ENCODE measurements at regions not wholly inside any gene's neighbourhood (a gene's known extent, or its start where the extent isn't known, plus 50 kb on each side); places are given as distances from the start of the nearest gene placed in this dataset.

GRCh38 chr4:18130256-18130655 is 108.7 kb upstream of the LCORL start:
- no peaks in the 10 kb centered on the region for H3K79me2 ChIP-seq (ENCODE audit: control insufficient read depth, low read length)
- H3K4me2 ChIP-seq (ENCODE audit: low read length), result no peak overlapping the region
- no peak for TF ChIP-seq EZH2phosphoT487 (IDR thresholded peaks at IDR 0.05; ENCODE audit: borderline replicate concordance, low read length)
- TF ChIP-seq CTCF (IDR thresholded peaks at IDR 0.05; ENCODE audit: low read depth, low read length, poor library complexity, severe bottlenecking), result no peak
- H3F3A ChIP-seq (ENCODE audit: control insufficient read depth, insufficient read depth), result no peaks in the 10 kb centered on the region
- H3K4me3 ChIP-seq (ENCODE audit: low read length), result no peak overlapping the region
- no peaks in the 10 kb centered on the region for H3K36me3 ChIP-seq (ENCODE audit: control insufficient read depth, low read length)
- H4K20me1 ChIP-seq (ENCODE audit: control insufficient read depth, insufficient read depth, low read depth, low read length), result no peaks in the 10 kb centered on the region
- H3K27ac ChIP-seq (ENCODE audit: low read depth, low read length), result no peak overlapping the region
- no peaks in the 10 kb centered on the region for H3K9me2 ChIP-seq (replicated peaks; ENCODE audit: control insufficient read depth, low read length)
- H3K27me3 ChIP-seq (ENCODE audit: control insufficient read depth, low read length), result no peaks in the 10 kb centered on the region
- H3K4me1 ChIP-seq (ENCODE audit: control insufficient read depth, low read length), result no peaks in the 10 kb centered on the region
- H3K9me3 ChIP-seq (ENCODE audit: control insufficient read depth, insufficient read depth, low read length), result no peaks in the 10 kb centered on the region

GRCh38 chr4:18128241-18128640 is 106.7 kb upstream of the LCORL start:
- H3K36me3 ChIP-seq (ENCODE audit: control insufficient read depth, low read length), result no peaks in the 10 kb centered on the region
- H3K4me2 ChIP-seq (ENCODE audit: low read length), result no peak overlapping the region
- no peaks in the 10 kb centered on the region for H3K4me1 ChIP-seq (ENCODE audit: control insufficient read depth, low read length)
- H3K27me3 ChIP-seq (ENCODE audit: control insufficient read depth, low read length), result no peaks in the 10 kb centered on the region
- no peak overlapping the region for H3K4me3 ChIP-seq (ENCODE audit: low read length)
- no peaks in the 10 kb centered on the region for H3K79me2 ChIP-seq (ENCODE audit: control insufficient read depth, low read length)
- H3K9me3 ChIP-seq (ENCODE audit: control insufficient read depth, insufficient read depth, low read length), result no peaks in the 10 kb centered on the region
- H3K9me2 ChIP-seq (replicated peaks; ENCODE audit: control insufficient read depth, low read length), result no peaks in the 10 kb centered on the region
- no peak for TF ChIP-seq CTCF (IDR thresholded peaks at IDR 0.05; ENCODE audit: low read depth, low read length, poor library complexity, severe bottlenecking)
- no peak for TF ChIP-seq EZH2phosphoT487 (IDR thresholded peaks at IDR 0.05; ENCODE audit: borderline replicate concordance, low read length)
- H3F3A ChIP-seq (ENCODE audit: control insufficient read depth, insufficient read depth), result no peaks in the 10 kb centered on the region
- no peak overlapping the region for H3K27ac ChIP-seq (ENCODE audit: low read depth, low read length)
- no peaks in the 10 kb centered on the region for H4K20me1 ChIP-seq (ENCODE audit: control insufficient read depth, insufficient read depth, low read depth, low read length)

GRCh38 chr4:18127030-18127429 is 105.5 kb upstream of the LCORL start:
- H3K9me3 ChIP-seq (ENCODE audit: control insufficient read depth, insufficient read depth, low read length), result no peaks in the 10 kb centered on the region
- H3K27ac ChIP-seq (ENCODE audit: low read depth, low read length), result no peak overlapping the region
- H3K36me3 ChIP-seq (ENCODE audit: control insufficient read depth, low read length), result no peaks in the 10 kb centered on the region
- no peaks in the 10 kb centered on the region for H3K27me3 ChIP-seq (ENCODE audit: control insufficient read depth, low read length)
- no peaks in the 10 kb centered on the region for H3K9me2 ChIP-seq (replicated peaks; ENCODE audit: control insufficient read depth, low read length)
- TF ChIP-seq EZH2phosphoT487 (IDR thresholded peaks at IDR 0.05; ENCODE audit: borderline replicate concordance, low read length) (no peak), CTCF (IDR thresholded peaks at IDR 0.05; ENCODE audit: low read depth, low read length, poor library complexity, severe bottlenecking) (no peak)
- no peak overlapping the region for H3K4me3 ChIP-seq (ENCODE audit: low read length)
- no peaks in the 10 kb centered on the region for H3K4me1 ChIP-seq (ENCODE audit: control insufficient read depth, low read length)
- no peaks in the 10 kb centered on the region for H3F3A ChIP-seq (ENCODE audit: control insufficient read depth, insufficient read depth)
- H3K79me2 ChIP-seq (ENCODE audit: control insufficient read depth, low read length), result no peaks in the 10 kb centered on the region
- H3K4me2 ChIP-seq (ENCODE audit: low read length), result no peak overlapping the region
- H4K20me1 ChIP-seq (ENCODE audit: control insufficient read depth, insufficient read depth, low read depth, low read length), result no peaks in the 10 kb centered on the region

All from DOHH2 (cell line).